Body of pancreas (tissue), 4 donors: ENCODE measurements at regions not wholly inside any gene's neighbourhood (a gene's known extent, or its start where the extent isn't known, plus 50 kb on each side); places are given as distances from the start of the nearest gene placed in this dataset.

Experiments used
- ATAC-seq: fragments of 150-250 bp; one replicate; pipeline ENCODE4 v1.9.1; 2016
- DNase-seq, 4 donors: peaks; one replicate each; pipeline ENCODE4 v3.0.0-alpha.2; 2019
- H3K27ac ChIP-seq, 4 donors: fragments of 200-600 bp; sonication (generic); 1 replicate in 3 of 4; 2 replicates in 1 of 4; pipeline versions ENCODE4 v1.5.1 to v1.6.1; 2016 to 2019; ENCODE audit warnings: mild to moderate bottlenecking in 1 of 4, mixed read lengths in 1 of 4, moderate library complexity in 1 of 4
- H3K27me3 ChIP-seq, 2 donors: fragments of 200-600 bp; sonication (generic); one replicate each; pipeline ENCODE4 v1.6.0; 2016; ENCODE audit warnings: mild to moderate bottlenecking in 1 of 2
- H3K36me3 ChIP-seq, 2 donors: fragments of 200-600 bp; sonication (generic); replicated peaks in 1 of 2; 2 replicates each; pipeline ENCODE4 v1.5.1; 2016; ENCODE audit warnings: low read depth in 2 of 2; ENCODE audit not compliant: insufficient read depth in 1 of 2
- H3K4me1 ChIP-seq: fragments of 200-600 bp; sonication (generic); one replicate; pipeline ENCODE4 v1.6.0; 2016
- H3K4me3 ChIP-seq, 2 donors: fragments of 200-600 bp; sonication (generic); 1 replicate in 1 of 2; 2 replicates in 1 of 2; pipeline ENCODE4 v1.5.1; 2016 to 2019
- H3K9me3 ChIP-seq, 3 donors: fragments of 200-600 bp; sonication (generic); 1 replicate in 2 of 3; 2 replicates in 1 of 3; pipeline ENCODE4 v1.5.1; 2016
- CTCF ChIP-seq, 7 experiments: fragments of 450-650 bp in 4 of 7; fragments of 200-600 bp in 3 of 7; sonication (generic) in 3 of 7; IDR thresholded peaks; one replicate each; pipeline ENCODE4 v1.5.1; 2016 to 2019; ENCODE audit warnings: antibody characterized with exemption in 7 of 7
- POLR2A ChIP-seq, 3 donors: fragments of 450-650 bp; IDR thresholded peaks; one replicate each; pipeline ENCODE4 v1.6.1; 2016; ENCODE audit warnings: antibody characterized with exemption in 3 of 3, mild to moderate bottlenecking in 2 of 3
- WGBS, 2 donors: methylation state at CpG; one replicate each; pipeline ENCODE4 v1.1.5; 2017; 5-methylcytosine and 5-hydroxymethylcytosine counted together
- intact Hi-C: fragments of 100-400 bp; cut with DNase I; formaldehyde crosslinking; loops from one replicate; pipeline ENCODE4 v1.15.1; 2023

- 80 to 92% methylated on average over 3 of the region's 3 CpGs for WGBS, 2 donors
- Histone ChIP-seq H3K27ac (no peak overlapping the region), H3K36me3 (no peaks in the 10 kb centered on the region), H3K4me1 (no peaks in the 10 kb centered on the region), H3K27me3 (no peaks in the 10 kb centered on the region), H3K9me3 (no peaks in the 10 kb centered on the region), H3K4me3 (no peak overlapping the region)
- no peak for ATAC-seq
- TF ChIP-seq CTCF (IDR thresholded peaks at IDR 0.05): no peak
- intact Hi-C loops: no loop called here
- no peak for DNase-seq
Observed at GRCh38 chrX:117455787-117456186, 660.8 kb downstream of the KLHL13 start.

- TF ChIP-seq POLR2A (IDR thresholded peaks at IDR 0.05): no peak
- intact Hi-C loops: no loop called here
- no peak overlapping the region for H3K27ac ChIP-seq
- H3K27me3 ChIP-seq: no peaks in the 10 kb centered on the region
- no peak overlapping the region for H3K4me3 ChIP-seq
- no peaks in the 10 kb centered on the region for H3K9me3 ChIP-seq
- DNase-seq (no peak), ATAC-seq (no peak)
- H3K4me1 ChIP-seq: no peaks in the 10 kb centered on the region
- H3K36me3 ChIP-seq: no peaks in the 10 kb centered on the region
- WGBS, 2 donors: 94 to 100% methylated on average over 2 of the region's 2 CpGs
Observed at GRCh38 chrX:117429501-117429900, 687.1 kb downstream of the KLHL13 start.

- no peaks in the 10 kb centered on the region for H3K9me3 ChIP-seq
- DNase-seq (no peak), ATAC-seq (no peak)
- no peak overlapping the region for H3K27ac ChIP-seq
- intact Hi-C loops: no loop called here
- no peak overlapping the region for H3K4me3 ChIP-seq
- H3K27me3 ChIP-seq: no peaks in the 10 kb centered on the region
- no peaks in the 10 kb centered on the region for H3K4me1 ChIP-seq
- H3K36me3 ChIP-seq: no peaks in the 10 kb centered on the region
- WGBS, 2 donors: 62 to 67% methylated on average over 4 of the region's 4 CpGs
- TF ChIP-seq POLR2A (IDR thresholded peaks at IDR 0.05): no peak
- no peak for TF ChIP-seq CTCF (IDR thresholded peaks at IDR 0.05)
Observed at GRCh38 chrX:117407449-117408150, 709.0 kb downstream of the KLHL13 start.

GRCh38 chrX:117400839-117401238 lies 715.8 kb downstream of the KLHL13 start:
- Histone ChIP-seq H3K36me3 (no peaks in the 10 kb centered on the region), H3K4me3 (no peak overlapping the region), H3K4me1 (no peaks in the 10 kb centered on the region), H3K9me3 (no peaks in the 10 kb centered on the region), H3K27ac (no peak overlapping the region), H3K27me3 (no peaks in the 10 kb centered on the region)
- DNase-seq: no peak
- TF ChIP-seq POLR2A (IDR thresholded peaks at IDR 0.05) (no peak), CTCF (IDR thresholded peaks at IDR 0.05) (no peak)
- intact Hi-C loops: no loop called here
- no peak for ATAC-seq
- 66 to 68% methylated on average over 2 of the region's 2 CpGs for WGBS, 2 donors

- no peak for ATAC-seq
- intact Hi-C loops: no loop called here
Observed at GRCh38 chrX:117400005-117400404, 716.6 kb downstream of the KLHL13 start.

More at GRCh38 chrX:117400005-117400404, 716.6 kb downstream of the KLHL13 start:
- H3K27me3 ChIP-seq: no peaks in the 10 kb centered on the region
- no peak overlapping the region for H3K27ac ChIP-seq
- no peak for DNase-seq
- H3K4me1 ChIP-seq: no peaks in the 10 kb centered on the region
- 54 to 74% methylated on average over 2 of the region's 2 CpGs for WGBS, 2 donors
- TF ChIP-seq POLR2A (IDR thresholded peaks at IDR 0.05) (no peak), CTCF (IDR thresholded peaks at IDR 0.05) (no peak)
- no peak overlapping the region for H3K4me3 ChIP-seq
- H3K36me3 ChIP-seq: no peaks in the 10 kb centered on the region
- H3K9me3 ChIP-seq: no peaks in the 10 kb centered on the region
